ENCODE measurements at regions not wholly inside any gene's neighbourhood (a gene's known extent, or its start where the extent isn't known, plus 50 kb on each side); places are given as distances from the start of the nearest gene placed in this dataset.

DNA sequence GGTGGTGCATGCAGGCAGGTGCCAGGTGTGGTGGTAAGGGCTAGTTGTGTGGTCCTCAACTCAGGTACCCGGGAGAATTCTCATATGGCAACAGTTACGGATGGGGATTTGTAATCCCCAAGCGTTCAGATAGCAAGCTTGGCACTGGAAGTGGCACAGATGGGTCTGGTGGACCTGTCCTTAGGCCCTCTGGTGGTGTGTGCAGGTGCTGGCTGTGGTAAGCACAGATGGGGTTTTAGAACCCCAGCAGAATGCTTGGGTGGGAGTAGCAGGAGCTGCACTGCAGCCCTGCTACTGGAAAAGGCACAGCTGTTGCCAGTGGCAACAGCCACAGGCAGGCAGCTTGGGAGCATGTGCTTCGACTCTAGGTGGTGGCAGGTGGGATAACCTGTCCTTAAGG, 948.2 kb upstream of the FAM98A start:
- Histone ChIP-seq H3K4me3 (ENCODE audit: low read length in 3 of 3) (no peak overlapping the region), H3K36me3 (ENCODE audit: control insufficient read depth in 2 of 3, insufficient read depth in 3 of 3, low read length in 3 of 3) (no peaks in the 10 kb centered on the region), H3K9ac (ENCODE audit: low read length in 3 of 3) (no peak overlapping the region), H3K9me3 (ENCODE audit: control insufficient read depth in 2 of 3, insufficient read depth in 1 of 3, low read length in 3 of 3) (no peaks in the 10 kb centered on the region), H3K4me1 (ENCODE audit: control insufficient read depth in 2 of 3, insufficient read depth in 2 of 3, low read depth in 1 of 3, low read length in 3 of 3) (no peaks in the 10 kb centered on the region), H3K27me3 (ENCODE audit: control insufficient read depth, insufficient read depth, low read length) (no peaks in the 10 kb centered on the region), H3K27ac (ENCODE audit: low read depth in 2 of 2, low read length in 2 of 2) (no peak overlapping the region)
- DNase-seq, result no peak
- intact Hi-C loops (cut with DNase I), result no loop called here
- FAIRE-seq, result no peak
- TF ChIP-seq, protein P1, sequence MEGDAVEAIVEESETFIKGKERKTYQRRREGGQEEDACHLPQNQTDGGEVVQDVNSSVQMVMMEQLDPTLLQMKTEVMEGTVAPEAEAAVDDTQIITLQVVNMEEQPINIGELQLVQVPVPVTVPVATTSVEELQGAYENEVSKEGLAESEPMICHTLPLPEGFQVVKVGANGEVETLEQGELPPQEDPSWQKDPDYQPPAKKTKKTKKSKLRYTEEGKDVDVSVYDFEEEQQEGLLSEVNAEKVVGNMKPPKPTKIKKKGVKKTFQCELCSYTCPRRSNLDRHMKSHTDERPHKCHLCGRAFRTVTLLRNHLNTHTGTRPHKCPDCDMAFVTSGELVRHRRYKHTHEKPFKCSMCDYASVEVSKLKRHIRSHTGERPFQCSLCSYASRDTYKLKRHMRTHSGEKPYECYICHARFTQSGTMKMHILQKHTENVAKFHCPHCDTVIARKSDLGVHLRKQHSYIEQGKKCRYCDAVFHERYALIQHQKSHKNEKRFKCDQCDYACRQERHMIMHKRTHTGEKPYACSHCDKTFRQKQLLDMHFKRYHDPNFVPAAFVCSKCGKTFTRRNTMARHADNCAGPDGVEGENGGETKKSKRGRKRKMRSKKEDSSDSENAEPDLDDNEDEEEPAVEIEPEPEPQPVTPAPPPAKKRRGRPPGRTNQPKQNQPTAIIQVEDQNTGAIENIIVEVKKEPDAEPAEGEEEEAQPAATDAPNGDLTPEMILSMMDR (IDR thresholded peaks at IDR 0.05; ENCODE audit: borderline replicate concordance, extremely low read depth, insufficient read depth), result no peak

DNA sequence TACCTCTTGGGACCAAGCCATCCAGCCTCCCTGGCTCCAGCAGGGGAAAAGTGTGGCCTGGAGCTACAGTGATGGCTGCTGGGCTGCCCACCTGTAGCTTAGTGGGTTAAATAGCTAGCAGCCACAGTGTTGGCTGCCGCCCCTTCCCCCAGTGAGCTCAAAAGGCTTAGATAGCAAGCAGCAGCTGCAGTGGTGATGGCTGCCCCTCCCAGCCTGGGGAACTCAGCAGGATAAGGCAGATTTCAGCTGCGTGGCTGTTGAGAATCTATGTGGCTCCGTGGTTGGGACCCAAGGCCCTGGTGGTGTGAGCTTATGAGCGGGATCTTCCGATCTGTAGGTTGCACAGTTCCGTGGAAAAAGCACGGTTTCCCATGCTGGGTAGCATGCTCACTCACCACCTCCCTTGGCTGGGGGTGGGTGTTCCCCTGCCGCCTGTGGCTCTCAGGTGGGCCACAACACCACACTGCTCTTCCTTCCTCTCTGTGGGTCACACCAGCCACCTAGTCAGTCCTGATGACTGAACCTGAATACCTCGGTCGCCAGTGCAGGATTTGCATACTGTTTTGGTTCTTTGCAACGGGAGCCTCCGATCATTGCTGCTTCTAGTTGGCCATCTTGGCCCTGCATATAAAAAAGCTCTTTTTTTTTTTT, 946.5 kb upstream of the FAM98A start:
- TF ChIP-seq, protein P1 (IDR thresholded peaks at IDR 0.05; ENCODE audit: borderline replicate concordance, extremely low read depth, insufficient read depth), result no peak
- H3K9me3 ChIP-seq (ENCODE audit: control insufficient read depth in 2 of 3, insufficient read depth in 1 of 3, low read length in 3 of 3), result no peaks in the 10 kb centered on the region
- H3K9ac ChIP-seq (ENCODE audit: low read length in 3 of 3), result no peak overlapping the region
- no peaks in the 10 kb centered on the region for H3K36me3 ChIP-seq (ENCODE audit: control insufficient read depth in 2 of 3, insufficient read depth in 3 of 3, low read length in 3 of 3)
- FAIRE-seq, result no peak
- no peaks in the 10 kb centered on the region for H3K4me1 ChIP-seq (ENCODE audit: control insufficient read depth in 2 of 3, insufficient read depth in 2 of 3, low read depth in 1 of 3, low read length in 3 of 3)
- intact Hi-C loops (cut with DNase I), result no loop called here
- no peaks in the 10 kb centered on the region for H3K27me3 ChIP-seq (ENCODE audit: control insufficient read depth, insufficient read depth, low read length)
- no peak for DNase-seq
- H3K27ac ChIP-seq (ENCODE audit: low read depth in 2 of 2, low read length in 2 of 2), result no peak overlapping the region
- no peak overlapping the region for H3K4me3 ChIP-seq (ENCODE audit: low read length in 3 of 3)

DNA sequence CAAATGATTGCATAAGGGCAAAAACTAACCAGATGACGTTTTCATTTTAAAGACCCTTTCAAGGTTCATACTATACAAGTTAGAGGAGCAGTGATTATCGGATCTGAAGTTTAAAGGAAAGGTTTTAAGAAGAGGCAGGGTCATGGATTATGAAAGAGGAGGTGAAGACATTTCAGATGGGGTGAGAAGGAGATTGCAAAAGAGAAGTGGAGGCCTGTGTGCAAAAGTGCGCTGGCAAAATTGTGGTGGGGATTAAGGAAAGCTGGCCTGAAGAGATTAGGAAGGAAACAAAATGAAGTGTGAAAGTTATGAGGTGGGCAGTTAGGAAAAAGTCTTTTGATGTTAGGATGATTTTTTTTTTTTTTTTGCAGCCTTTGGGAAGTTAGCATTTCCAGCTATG, 935.7 kb upstream of the FAM98A start:
- FAIRE-seq (no peak), DNase-seq (no peak)
- TF ChIP-seq, protein P1 (IDR thresholded peaks at IDR 0.05; ENCODE audit: borderline replicate concordance, extremely low read depth, insufficient read depth), result no peak
- Histone ChIP-seq H3K4me3 (ENCODE audit: low read length in 3 of 3) (no peak overlapping the region), H3K4me1 (ENCODE audit: control insufficient read depth in 2 of 3, insufficient read depth in 2 of 3, low read depth in 1 of 3, low read length in 3 of 3) (peaks cover 0 to 2% (median 0%) of the 10 kb centered on the region in 3 donors), H3K9ac (ENCODE audit: low read length in 3 of 3) (no peak overlapping the region), H3K36me3 (ENCODE audit: control insufficient read depth in 2 of 3, insufficient read depth in 3 of 3, low read length in 3 of 3) (no peaks in the 10 kb centered on the region), H3K9me3 (ENCODE audit: control insufficient read depth in 2 of 3, insufficient read depth in 1 of 3, low read length in 3 of 3) (peaks cover 0 to 7% (median 0%) of the 10 kb centered on the region in 3 donors), H3K27ac (ENCODE audit: low read depth in 2 of 2, low read length in 2 of 2) (no peak overlapping the region), H3K27me3 (ENCODE audit: control insufficient read depth, insufficient read depth, low read length) (no peaks in the 10 kb centered on the region)
- intact Hi-C loops (cut with DNase I), result no loop called here

DNA sequence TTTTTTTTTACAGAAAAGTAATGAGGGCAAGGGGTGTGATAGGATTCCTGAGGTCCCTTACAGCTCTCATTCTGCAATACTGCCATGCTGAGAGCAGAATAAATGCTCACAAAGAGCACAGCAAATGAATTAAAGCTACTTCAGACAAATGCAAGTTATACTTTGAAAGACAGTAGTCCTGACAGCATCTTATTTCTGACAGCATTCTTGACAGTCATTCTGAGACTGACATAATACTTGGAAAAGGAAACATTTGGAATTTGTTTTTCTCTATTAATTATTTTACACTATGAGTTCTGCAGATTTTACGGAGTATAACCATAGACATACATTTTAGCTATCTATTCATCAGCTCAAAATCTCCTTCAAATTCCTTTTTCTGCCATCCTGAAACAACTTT, 935.2 kb upstream of the FAM98A start:
- Histone ChIP-seq H3K9ac (ENCODE audit: low read length in 3 of 3) (no peak overlapping the region), H3K4me1 (ENCODE audit: control insufficient read depth in 2 of 3, insufficient read depth in 2 of 3, low read depth in 1 of 3, low read length in 3 of 3) (peaks cover 0 to 2% (median 0%) of the 10 kb centered on the region in 3 donors), H3K27me3 (ENCODE audit: control insufficient read depth, insufficient read depth, low read length) (no peaks in the 10 kb centered on the region), H3K9me3 (ENCODE audit: control insufficient read depth in 2 of 3, insufficient read depth in 1 of 3, low read length in 3 of 3) (peaks cover 0 to 3% (median 0%) of the 10 kb centered on the region in 3 donors), H3K36me3 (ENCODE audit: control insufficient read depth in 2 of 3, insufficient read depth in 3 of 3, low read length in 3 of 3) (no peaks in the 10 kb centered on the region), H3K27ac (ENCODE audit: low read depth in 2 of 2, low read length in 2 of 2) (no peak overlapping the region), H3K4me3 (ENCODE audit: low read length in 3 of 3) (no peak overlapping the region)
- TF ChIP-seq, protein P1 (IDR thresholded peaks at IDR 0.05; ENCODE audit: borderline replicate concordance, extremely low read depth, insufficient read depth), result no peak
- intact Hi-C loops (cut with DNase I), result no loop called here
- no peak for FAIRE-seq
- DNase-seq, result no peak

Data from kidney (tissue), 13 donors.